DND-41 (cell line): ENCODE measurements at regions not wholly inside any gene's neighbourhood (a gene's known extent, or its start where the extent isn't known, plus 50 kb on each side); places are given as distances from the start of the nearest gene placed in this dataset.

ENCODE experiments used
- CTCF ChIP-seq: IDR thresholded peaks from 2 replicates; pipeline ENCODE4 v1.5.1; 2012; ENCODE audit warnings: borderline replicate concordance, low read length, moderate library complexity, mild to moderate bottlenecking; ENCODE audit not compliant: poor library complexity, severe bottlenecking; ENCODE audit errors: extremely low read depth
- EZH2 ChIP-seq: IDR thresholded peaks from 3 replicates; pipeline ENCODE4 v1.6.1; 2012; ENCODE audit warnings: borderline replicate concordance, low read depth, mild to moderate bottlenecking, moderate library complexity, low read length, inconsistent platforms; ENCODE audit not compliant: severe bottlenecking

GRCh38 chr9:108442627-108443018 is 413.2 kb downstream of the ACTL7B start:
- TF ChIP-seq CTCF (no peak), EZH2 (no peak)
